ENCODE measurements at regions not wholly inside any gene's neighbourhood (a gene's known extent, or its start where the extent isn't known, plus 50 kb on each side); places are given as distances from the start of the nearest gene placed in this dataset.
"Not testable (repeated sequence)": the region's sequence is repeated elsewhere in the genome, so short reads cannot be mapped to it uniquely, and the experiment has no call there.

- DNase-seq (ENCODE audit: low spot score): no peak
Observed at GRCh38 chr12:20044351-20044750, 324.0 kb upstream of the PDE3A start.

GRCh38 chr12:20044846-20045245, 323.5 kb upstream of the PDE3A start:
- DNase-seq (ENCODE audit: low spot score): no peak

GRCh38 chr12:20047901-20048300, 320.4 kb upstream of the PDE3A start:
- no peak for DNase-seq (ENCODE audit: low spot score)

GRCh38 chr12:20050221-20050620, 318.1 kb upstream of the PDE3A start:
- no peak for DNase-seq (ENCODE audit: low spot score)

GRCh38 chr12:20053782-20054181, 314.6 kb upstream of the PDE3A start:
- DNase-seq (ENCODE audit: low spot score): no peak

GRCh38 chr12:20055856-20056255, 312.5 kb upstream of the PDE3A start:
- DNase-seq (ENCODE audit: low spot score): no peak

GRCh38 chr12:20057398-20057797, 310.9 kb upstream of the PDE3A start:
- no peak for DNase-seq (ENCODE audit: low spot score)

- DNase-seq (ENCODE audit: low spot score): no peak
Observed at GRCh38 chr12:20063116-20063515, 305.2 kb upstream of the PDE3A start.

GRCh38 chr12:20077618-20078017, 290.7 kb upstream of the PDE3A start:
- no peak for DNase-seq (ENCODE audit: low spot score)

GRCh38 chr12:20089077-20089476, 279.3 kb upstream of the PDE3A start:
- DNase-seq (ENCODE audit: low spot score): no peak

GRCh38 chr12:20093190-20093810, 275.0 kb upstream of the PDE3A start:
- DNase-seq (ENCODE audit: low spot score): not testable (repeated sequence)

GRCh38 chr12:20096430-20096829, 271.9 kb upstream of the PDE3A start:
- DNase-seq (ENCODE audit: low spot score): no peak

GRCh38 chr12:20097626-20098025, 270.7 kb upstream of the PDE3A start:
- peak; percentile 16 for DNase-seq (ENCODE audit: low spot score)

- DNase-seq (ENCODE audit: low spot score): no peak
Observed at GRCh38 chr12:20099395-20100183, 268.7 kb upstream of the PDE3A start.

GRCh38 chr12:20101046-20101445, 267.3 kb upstream of the PDE3A start:
- DNase-seq (ENCODE audit: low spot score): no peak

GRCh38 chr12:20105943-20106342, 262.4 kb upstream of the PDE3A start:
- no peak for DNase-seq (ENCODE audit: low spot score)

- no peak for DNase-seq (ENCODE audit: low spot score)
Observed at GRCh38 chr12:20109676-20110075, 258.7 kb upstream of the PDE3A start.

GRCh38 chr12:20115371-20115770, 253.0 kb upstream of the PDE3A start:
- DNase-seq (ENCODE audit: low spot score): not testable (repeated sequence)

GRCh38 chr12:20119596-20120402, 248.5 kb upstream of the PDE3A start:
- DNase-seq (ENCODE audit: low spot score): no peak

GRCh38 chr12:20120403-20120725, 248.0 kb upstream of the PDE3A start:
- DNase-seq (ENCODE audit: low spot score): no peak

GRCh38 chr12:20122274-20122673, 246.1 kb upstream of the PDE3A start:
- DNase-seq (ENCODE audit: low spot score): no peak

- DNase-seq (ENCODE audit: low spot score): no peak
Observed at GRCh38 chr12:20123465-20123864, 244.9 kb upstream of the PDE3A start.

- DNase-seq (ENCODE audit: low spot score): no peak
Observed at GRCh38 chr12:20125276-20125798, 243.0 kb upstream of the PDE3A start.

All from pons (tissue), 1 donor.